ENCODE measurements at regions not wholly inside any gene's neighbourhood (a gene's known extent, or its start where the extent isn't known, plus 50 kb on each side); places are given as distances from the start of the nearest gene placed in this dataset.
A peak's percentile ranks its signal among the peaks of the same experiment; 100 is the strongest.
"Not testable (repeated sequence)": the region's sequence is repeated elsewhere in the genome, so short reads cannot be mapped to it uniquely, and the experiment has no call there.

DNA sequence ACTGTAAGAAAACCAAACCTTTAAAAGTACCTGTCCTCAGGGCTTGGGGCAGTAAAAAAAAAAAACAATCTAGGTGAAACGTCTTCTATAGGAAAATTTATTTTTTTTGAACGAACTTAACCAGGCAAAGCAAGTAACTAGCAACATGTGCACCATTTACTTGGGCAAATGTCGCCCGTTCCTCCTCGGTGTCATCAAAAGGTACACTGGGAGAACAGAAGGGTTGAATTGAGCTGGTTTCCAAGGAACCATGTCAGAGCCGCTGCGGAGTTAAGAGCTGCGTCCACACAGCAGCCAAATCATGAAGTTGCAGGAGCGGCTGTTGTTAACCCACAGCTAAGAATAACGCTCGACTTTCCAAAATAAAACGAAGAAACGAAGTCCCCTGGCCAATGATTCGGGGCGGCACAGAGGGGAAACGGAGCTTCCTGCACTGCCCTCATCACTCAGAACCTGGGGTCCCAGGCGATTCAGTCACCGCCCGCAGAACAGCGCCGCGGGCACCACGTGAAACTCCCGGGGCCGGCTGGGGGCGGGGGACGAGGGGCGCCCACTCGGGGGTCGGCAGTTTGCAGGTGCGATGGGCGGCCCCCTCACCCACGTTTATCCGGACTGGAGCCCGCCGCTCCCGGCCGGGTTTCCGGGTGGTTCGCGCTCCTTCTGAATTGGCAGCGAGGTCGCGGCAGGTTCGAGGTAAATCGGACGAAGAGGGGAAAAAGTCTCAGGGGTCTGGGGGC, 53.6 kb upstream of the PLGLB1 start:
- not testable (repeated sequence) for ATAC-seq
- DNase-seq (ENCODE audit: low spot score): peak; percentile 50

DNA sequence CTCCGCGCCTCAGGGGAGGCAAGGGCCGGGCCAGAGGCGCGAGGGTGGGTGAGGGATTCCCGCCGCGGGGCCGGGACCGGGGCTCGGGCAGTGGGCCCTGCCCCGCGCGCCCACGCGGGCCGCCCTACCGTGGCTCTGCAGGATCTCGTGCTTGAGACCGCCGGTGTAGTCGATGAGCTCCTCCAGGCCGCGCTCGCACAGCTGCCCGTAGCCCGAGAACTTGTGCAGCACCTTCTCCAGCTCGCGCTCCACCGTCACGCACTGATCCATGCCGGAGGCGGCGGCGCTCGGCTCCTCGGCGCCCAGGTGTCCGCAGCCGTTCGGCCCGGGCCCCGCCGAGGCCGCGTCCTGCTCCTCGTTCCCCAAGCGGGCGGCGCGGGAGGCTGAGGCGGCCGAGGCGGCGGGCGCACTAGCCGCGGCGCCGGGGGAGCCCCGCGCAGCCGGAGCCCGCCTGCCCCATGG, 54.2 kb upstream of the PLGLB1 start:
- ATAC-seq (peak; percentile 1), DNase-seq (ENCODE audit: low spot score) (peak; percentile 53)

DNA sequence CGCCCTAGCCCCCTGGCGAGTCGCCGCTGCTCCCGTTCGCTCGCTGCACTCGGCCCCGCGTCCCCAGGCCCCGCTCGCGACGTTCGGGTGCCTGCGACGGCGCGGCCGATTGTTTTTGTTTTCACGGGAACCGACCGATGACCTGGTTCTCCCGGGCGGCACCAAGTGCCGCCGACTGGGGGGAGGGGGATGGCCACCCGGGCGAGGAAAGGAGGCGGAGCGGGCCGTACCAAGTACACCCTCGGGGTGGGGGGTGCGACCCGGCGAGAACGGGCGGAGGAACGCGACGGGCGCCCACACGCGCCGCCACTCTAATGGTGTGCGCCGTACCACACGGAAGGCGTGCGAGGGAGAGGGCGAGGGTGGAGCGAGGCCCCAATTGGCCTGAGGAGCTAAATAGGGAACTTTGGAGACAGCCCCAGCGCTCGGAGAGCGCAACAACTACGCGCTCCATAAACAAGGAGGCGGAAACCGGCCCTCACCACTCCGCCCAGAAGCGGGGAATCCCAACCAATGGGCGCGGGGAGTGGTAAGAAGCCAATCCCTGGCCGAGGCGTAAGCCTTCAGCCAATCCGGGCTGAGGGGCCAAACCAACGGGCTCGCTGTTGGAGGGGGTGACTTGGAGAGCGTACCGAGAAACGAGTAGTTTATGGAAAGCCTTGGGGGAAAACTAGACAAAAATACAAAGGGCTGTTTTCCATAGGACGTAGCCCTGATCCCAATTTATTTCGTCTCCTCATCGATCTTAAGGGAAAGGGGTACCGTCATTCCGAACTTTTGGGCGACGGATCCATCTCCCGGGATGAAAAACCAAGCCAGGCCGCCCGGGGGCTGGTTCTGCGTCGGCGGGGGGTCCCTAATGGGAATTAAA, 54.8 kb upstream of the PLGLB1 start:
- peak; percentile 83 for ATAC-seq
- peak; percentile 96 for DNase-seq (ENCODE audit: low spot score)

DNA sequence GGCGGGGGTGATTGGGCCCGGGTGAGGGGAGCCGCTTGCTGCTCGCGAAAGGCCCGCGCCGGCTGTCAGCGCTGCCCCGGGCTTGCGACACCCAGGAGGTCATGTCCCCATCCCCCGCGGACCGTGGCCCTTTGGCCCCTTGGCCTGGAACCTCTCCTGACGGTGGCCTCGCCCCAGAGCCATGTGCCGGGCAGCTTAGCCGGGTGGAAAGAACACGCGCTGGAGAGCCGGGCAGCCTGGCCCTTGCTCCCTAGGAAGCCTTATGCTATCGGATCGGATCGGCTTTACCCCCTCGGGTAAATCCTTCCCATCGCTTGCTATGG, 55.4 kb upstream of the PLGLB1 start:
- ATAC-seq: peak; percentile 64
- DNase-seq (ENCODE audit: low spot score): not testable (repeated sequence)

DNA sequence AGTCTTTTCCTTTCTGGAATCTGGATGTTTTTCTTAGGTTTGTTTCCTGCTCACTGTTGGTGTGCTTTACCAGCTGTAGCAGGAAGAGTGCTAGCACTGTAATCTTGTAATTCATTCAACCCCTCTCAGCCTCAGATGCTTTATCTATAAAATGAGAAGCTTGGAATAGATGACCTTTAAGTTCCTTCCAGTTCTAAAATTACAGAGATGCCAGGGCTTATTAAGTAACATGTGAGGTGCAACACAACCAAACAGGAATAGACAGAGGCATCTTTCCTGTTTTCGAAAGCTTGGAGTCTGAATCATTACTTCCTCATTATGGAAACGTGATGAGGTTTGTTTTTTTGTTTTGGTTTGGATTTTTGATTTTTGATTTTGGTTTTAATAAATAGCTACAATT, 60.1 kb upstream of the PLGLB1 start:
- not testable (repeated sequence) for ATAC-seq; DNase-seq (ENCODE audit: low spot score)

DNA sequence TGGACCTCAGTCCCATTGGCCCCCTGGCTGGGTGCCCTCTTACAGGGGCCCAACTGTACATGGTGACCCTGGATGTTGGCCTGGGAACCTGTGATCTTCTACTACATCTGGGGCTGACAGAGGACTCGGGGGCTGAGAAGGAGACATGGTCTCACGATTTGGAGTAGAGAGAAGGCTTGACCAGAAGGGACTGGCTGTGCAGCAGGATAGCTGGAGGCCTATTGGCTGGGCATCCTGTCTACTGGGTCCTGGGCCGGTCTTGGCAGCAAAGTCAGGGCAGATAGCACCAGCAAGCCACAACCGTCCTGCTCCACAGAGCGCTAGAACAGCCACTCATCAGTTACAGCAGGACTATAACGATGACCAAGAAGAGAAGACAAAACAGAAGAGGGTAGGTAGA, 66.4 kb upstream of the PLGLB1 start:
- not testable (repeated sequence) for DNase-seq (ENCODE audit: low spot score); ATAC-seq

DNA sequence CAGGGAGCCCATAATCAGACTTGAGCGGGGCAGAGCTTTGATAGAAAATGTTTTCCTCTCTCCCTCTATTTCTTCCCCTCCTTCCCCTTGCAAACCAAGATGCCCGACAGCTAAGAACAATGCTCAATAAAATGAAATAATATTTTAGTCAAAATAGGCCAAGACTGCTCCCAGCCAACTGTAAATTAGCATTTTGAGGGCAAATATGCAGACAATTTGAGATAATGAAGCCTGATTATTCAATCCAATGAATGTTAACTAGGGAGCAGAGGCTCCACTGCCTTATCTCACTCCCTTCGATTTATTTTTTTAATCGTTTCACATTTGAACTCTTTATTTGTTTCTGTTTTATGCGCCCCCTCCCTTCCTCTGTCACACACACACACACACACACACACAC, 67.8 kb upstream of the PLGLB1 start:
- DNase-seq (ENCODE audit: low spot score): not testable (repeated sequence)

DNA sequence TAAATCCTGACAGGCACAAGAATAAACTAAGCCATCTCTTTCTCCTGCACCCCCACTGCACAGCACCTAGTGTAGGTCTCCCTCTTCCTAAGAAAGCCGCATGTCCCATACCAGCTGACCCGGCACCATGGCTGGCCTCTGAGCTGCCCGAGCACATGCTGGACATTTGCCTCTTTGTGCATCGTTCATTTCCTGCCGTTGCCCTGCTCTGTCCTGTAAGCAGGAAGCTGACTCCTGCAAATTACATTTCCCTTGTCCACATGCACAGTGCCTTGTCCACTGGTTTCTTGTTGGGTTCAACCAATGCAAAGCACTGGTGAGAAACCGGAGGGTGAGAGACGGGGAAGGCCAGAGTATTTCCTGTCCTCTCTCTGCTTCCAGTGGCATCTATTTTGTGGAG, 71.6 kb upstream of the PLGLB1 start:
- ATAC-seq: peak; percentile 60

More for the DNA sequence above, 67.8 kb upstream of the PLGLB1 start:
- ATAC-seq: not testable (repeated sequence)

DNA sequence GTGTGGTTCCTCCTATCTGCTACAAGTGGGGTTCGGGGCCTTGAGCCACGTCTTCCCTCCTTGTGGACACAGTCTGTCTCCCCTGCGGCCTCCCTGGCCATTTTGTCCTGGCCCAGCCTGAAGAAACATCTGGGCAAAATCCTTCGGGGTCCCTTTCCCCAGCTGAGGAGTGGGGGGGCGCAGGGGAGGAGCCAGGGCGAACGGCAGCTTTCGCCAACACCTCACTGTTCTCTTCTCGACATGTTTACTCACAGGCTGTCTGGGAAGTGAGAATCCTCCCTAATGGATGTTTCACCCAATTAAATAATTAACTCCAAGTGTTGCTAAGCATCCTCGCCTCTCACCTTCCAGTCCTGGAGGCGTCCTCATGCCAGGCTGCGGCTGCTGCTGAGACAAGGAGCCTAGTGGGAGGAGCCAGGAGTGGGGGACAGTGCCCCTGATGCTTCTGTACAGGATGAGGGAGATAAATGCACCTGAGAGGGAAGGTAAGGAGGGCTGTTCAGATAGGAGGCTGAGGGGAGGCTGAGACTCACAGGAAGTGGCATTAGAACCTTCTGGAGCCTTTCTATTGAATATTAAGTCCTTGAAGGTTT, 72.4 kb upstream of the PLGLB1 start:
- DNase-seq (ENCODE audit: low spot score); ATAC-seq: not testable (repeated sequence)

More for the DNA sequence above, 71.6 kb upstream of the PLGLB1 start:
- not testable (repeated sequence) for DNase-seq (ENCODE audit: low spot score)

DNA sequence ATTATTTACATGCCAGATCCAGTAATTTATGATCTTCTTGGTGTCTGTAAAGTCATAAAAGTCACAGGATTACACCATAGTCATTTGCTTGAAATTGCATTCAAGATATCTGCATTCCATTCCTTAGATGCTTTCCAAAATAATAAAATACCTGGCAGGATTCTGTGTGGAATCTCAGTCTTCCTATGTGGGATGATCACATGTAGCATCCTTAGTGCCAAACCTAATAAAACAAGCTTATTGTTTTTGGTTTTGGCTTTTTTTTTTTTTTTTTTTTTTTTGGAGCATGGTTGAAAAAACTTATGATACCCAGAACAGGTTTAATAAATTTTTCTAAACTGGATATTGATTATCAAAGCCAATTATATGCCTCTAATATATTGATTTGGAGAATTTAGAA, 74.2 kb upstream of the PLGLB1 start:
- ATAC-seq; DNase-seq (ENCODE audit: low spot score): not testable (repeated sequence)

DNA sequence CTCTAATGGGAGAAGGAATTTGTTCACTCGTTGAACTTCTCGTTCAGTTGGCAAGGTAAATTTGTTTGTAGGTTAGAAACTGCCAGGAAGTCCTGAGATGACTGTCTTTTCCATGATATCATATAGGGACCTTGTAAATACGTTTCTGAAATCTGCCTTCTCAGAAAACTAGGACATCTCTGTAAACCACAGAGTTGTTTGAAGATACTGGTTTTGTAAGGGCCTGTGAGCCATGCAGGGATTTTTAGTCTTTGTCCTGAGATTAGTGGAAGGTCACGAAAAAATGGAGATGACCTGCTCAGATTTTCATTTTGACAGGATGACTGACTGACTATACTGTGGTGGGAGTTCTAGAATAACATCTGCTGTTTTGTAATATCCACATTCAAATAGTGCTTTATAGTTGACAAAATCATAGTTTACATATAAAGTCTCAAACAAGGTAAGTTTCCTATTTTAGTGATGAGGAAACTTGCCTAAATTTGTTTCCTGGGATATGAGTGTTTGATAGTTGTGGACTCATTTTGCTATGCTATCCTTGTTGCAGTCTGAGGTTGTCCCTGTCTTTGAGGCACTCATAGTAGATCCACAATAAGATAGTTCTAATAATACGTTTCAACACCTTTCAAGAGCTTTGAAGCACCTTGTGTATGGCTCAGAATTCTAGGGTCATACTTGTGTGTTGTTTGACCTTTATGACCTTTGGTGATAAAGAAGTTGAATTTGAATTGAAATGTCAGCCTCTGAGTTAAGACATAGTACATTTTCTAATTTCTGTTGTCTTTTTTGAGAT, 107.3 kb upstream of the PLGLB1 start:
- DNase-seq (ENCODE audit: low spot score); ATAC-seq: not testable (repeated sequence)

DNA sequence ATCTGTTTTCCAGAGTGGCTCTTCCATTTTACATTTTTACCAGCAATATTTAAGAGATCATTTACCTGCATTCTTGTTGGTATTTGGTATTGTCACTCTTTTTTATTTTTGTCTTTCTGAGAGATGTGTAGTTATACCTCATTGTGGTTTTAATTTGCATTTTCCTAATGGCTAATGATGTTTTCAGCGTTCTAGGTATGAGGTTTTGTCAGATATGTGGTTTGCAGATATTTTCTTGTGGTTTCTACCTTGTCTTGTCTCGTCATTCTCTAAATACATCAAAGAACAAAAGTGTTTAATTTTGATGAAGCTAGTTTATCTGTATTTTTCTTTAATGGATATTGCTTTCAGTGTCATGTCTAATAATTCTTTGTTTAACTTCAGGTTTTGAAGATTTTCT, 110.9 kb upstream of the PLGLB1 start:
- not testable (repeated sequence) for ATAC-seq; DNase-seq (ENCODE audit: low spot score)

DNA sequence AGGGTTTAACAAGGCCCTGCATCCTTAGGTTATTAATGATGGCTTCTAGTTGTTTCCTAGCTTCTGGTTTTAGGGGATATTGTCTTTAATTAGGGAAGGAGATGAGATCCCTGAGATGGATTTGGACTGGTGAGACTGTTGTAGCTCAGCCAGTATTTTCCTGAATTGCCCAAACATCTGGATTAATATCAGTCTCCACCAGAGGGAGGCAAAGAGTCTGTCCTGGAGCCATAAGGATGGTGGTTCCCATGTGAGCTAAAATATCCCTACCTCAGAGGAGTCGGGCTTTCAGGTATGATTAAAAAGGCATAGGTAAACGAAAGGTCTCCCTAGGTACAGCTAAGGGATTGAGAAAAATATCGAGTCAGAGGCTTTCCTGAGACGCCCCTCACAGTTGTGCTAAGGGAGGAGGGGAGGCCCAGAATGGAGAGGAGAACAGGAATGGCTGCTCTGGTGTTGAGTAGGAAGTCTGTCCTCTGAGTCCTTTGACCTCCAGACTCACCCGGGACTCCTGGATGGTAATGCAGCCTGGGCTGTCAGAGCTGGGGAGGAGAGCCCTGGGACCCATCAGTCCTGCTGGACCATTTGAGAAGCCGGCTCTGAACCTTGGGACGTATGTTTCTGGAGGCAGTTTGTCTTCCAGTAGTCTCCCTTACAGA, 130.3 kb upstream of the PLGLB1 start:
- not testable (repeated sequence) for DNase-seq (ENCODE audit: low spot score)
- peak; percentile 92 for ATAC-seq

DNA sequence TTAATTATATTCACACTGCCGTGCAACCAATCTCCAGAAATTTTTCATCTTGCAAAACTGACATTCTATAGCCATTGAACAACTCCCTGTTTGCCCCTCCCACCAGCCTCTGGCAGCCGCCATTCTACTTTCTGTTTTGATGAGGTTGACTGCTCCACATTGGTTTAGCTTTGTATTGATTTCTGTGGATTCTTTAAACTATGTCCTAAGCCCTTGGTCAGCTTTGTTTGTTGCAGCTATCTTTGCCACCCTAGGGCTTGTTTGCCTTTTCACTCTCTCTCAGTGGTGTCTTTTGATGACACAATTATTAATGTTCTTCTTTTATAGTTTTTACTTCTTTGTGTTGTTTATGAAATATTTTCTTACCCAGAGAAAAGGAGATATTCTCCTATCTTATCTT, 152.8 kb upstream of the PLGLB1 start:
- peak; percentile 95 for ATAC-seq
- not testable (repeated sequence) for DNase-seq (ENCODE audit: low spot score)

DNA sequence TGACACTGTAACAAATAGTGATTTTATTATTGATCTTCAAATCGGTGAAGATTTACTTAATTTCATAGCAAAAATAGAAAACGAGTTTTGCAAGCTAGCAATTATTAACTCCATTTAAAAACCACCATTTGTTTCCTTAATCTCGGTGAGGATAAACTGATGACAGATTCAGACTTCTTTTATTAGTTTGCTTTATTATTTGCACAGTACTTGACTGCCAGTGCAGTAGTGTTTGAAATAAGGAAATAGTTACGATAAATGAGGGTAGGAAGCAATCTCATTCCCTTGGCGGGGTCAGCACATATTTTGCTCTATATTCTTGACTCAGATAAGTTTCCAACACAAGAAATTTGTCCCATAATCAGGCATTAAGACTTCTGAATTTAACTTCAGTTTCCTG, 161.7 kb upstream of the PLGLB1 start:
- DNase-seq (ENCODE audit: low spot score); ATAC-seq: not testable (repeated sequence)

DNA sequence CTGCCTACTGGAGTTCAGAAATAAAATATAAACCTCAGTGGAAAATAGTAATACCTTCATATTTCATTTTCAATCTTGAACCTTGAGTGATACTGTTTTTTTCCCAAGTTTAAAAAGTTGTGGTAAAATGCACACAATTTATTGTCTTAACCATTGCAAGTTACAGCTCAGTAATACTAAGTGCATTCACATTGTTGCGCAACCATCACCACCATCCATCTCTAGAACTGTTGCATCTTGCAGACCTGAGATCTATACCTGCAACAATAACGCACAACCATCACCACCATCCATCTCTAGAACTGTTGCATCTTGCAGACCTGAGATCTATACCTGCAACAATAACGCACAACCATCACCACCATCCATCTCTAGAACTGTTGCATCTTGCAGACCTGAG, 162.6 kb upstream of the PLGLB1 start:
- not testable (repeated sequence) for ATAC-seq; DNase-seq (ENCODE audit: low spot score)

DNA sequence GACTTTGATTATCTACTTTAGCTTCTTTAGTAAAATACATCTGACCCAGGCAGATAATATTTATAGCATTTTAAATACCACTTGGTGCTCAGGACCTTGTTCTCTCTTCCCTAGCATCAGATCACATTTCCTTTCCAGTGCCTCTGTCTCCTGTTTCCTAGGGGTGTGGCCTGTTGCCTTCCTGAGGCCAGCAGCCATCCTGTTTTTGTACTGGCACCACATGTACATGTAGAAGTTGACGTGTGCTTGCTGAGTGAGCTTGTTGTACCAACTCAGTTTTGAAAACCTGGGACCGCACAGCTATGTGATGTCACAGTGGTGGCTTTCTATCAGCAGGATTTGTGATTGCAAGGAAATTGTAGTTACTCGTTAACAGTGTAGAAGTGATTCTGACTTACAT, 167.6 kb upstream of the PLGLB1 start:
- ATAC-seq: not testable (repeated sequence)

DNA sequence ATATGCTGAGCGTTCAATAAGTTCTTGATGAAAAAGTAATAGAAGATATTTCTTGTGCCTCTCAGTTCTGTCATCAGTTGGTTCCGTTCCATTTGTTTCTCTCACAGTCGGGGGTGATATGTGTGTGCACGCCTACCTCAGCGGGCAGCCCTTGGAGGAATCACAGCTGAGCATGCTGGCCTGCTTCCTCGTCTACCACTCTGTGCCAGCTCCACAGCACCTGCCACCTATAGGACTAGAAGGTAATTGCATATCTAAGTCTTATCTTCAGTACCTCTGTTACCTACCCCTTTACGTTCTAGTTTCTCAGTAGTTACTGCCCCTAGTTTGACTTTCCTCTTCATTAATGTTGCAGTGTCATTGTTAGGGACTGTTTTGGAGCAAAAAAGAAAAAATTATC, 171.7 kb upstream of the PLGLB1 start:
- peak; percentile 66 for ATAC-seq

More for the DNA sequence above, 167.6 kb upstream of the PLGLB1 start:
- not testable (repeated sequence) for DNase-seq (ENCODE audit: low spot score)

DNA sequence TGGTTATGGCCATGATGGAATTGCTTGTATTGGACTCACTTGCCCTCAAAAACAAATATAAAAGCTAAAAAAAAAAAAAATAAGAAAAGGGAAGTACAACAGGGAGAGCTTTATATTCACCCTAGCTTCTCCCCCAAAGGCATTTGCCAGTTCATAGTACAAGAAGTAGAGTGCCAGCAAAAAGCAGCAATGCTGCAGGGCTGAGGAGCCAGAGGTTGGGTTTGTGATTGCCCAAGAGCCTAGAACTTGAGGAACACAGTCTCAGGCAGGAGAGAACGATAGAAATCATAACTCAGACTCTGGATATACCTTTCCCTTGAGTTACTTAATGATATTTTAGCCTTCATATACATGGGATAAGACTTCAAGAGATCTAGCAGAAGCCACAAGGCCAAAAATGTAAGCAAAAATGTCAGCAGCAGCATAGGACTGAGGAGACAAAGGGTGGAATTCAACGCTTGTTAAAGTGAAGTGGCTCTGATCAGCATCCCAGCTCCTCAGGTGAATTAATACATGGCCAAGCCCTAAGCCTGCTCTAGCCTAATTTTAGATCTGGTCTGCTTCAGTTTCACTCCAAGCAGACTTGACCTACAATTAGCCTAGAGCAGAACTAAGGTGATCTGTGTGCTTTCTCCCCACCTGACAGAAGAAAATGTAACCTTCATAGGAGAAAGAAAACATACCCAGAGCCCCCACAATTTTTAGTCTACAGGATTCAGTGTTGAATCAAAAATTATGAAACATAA, 172.8 kb upstream of the PLGLB1 start:
- not testable (repeated sequence) for DNase-seq (ENCODE audit: low spot score)
- peak; percentile 62 for ATAC-seq

More for the DNA sequence above, 171.7 kb upstream of the PLGLB1 start:
- DNase-seq (ENCODE audit: low spot score): not testable (repeated sequence)

Data from left lobe of liver (tissue), 2 donors.